ENCODE measurements at regions not wholly inside any gene's neighbourhood (a gene's known extent, or its start where the extent isn't known, plus 50 kb on each side); places are given as distances from the start of the nearest gene placed in this dataset.

DNA sequence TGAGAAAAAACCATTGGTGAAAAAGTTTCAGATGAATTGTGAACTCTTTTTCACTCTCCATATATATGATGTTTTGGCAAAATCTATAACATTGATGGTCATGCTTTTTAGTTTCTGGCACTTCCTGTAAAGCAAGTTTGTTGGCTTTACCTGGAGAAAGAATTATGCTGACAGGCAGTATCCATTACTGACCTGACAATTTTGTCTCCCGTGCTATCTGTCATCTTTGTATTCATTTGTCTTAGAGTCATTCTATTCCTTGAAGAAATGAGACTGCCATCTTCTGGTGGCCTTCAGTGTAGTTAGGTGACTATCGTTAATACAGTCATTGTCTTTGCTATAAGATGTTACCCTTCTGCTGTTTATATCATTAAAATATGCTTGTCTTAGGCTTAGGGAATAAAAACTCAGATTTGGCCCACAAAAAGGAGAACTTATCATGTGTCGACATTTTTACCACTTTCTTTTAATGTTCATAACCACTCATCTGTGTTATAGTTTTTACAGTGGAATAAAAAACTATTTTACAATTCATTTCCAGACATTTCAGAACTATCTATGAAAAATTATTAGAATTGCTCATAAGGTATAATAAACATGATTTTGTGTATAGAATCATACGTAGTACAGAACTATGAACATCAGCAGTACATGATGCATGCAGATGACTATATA, 707.0 kb downstream of the EPM2A start:
- TF ChIP-seq CTCF (IDR thresholded peaks at IDR 0.05; ENCODE audit: unreplicated experiment) = no peak
- H3K27me3 Mint-ChIP-seq (ENCODE audit: low read depth) = no peaks in the 10 kb centered on the region
- no peak overlapping the region for H3K4me3 Mint-ChIP-seq
- DNase-seq (ENCODE audit: low spot score in 2 of 2, unreplicated experiment in 2 of 2) = no peak
- no peaks in the 10 kb centered on the region for H3K36me3 Mint-ChIP-seq
- H3K9me3 Mint-ChIP-seq = no peaks in the 10 kb centered on the region
- H3K27ac Mint-ChIP-seq = no peak overlapping the region
- H3K4me1 Mint-ChIP-seq = peaks cover 16% of the 10 kb centered on the region

- TF ChIP-seq CTCF (IDR thresholded peaks at IDR 0.05; ENCODE audit: unreplicated experiment) = no peak
- Mint-ChIP-seq H3K27ac (no peak overlapping the region), H3K9me3 (peaks cover 8% of the 10 kb centered on the region), H3K4me3 (no peak overlapping the region), H3K36me3 (no peaks in the 10 kb centered on the region), H3K4me1 (peaks cover 12% of the 10 kb centered on the region), H3K27me3 (ENCODE audit: low read depth) (no peaks in the 10 kb centered on the region)
- no peak for DNase-seq (ENCODE audit: low spot score in 2 of 2, unreplicated experiment in 2 of 2)
Observed at GRCh38 chr6:145031001-145031400, 704.3 kb downstream of the EPM2A start.

DNA sequence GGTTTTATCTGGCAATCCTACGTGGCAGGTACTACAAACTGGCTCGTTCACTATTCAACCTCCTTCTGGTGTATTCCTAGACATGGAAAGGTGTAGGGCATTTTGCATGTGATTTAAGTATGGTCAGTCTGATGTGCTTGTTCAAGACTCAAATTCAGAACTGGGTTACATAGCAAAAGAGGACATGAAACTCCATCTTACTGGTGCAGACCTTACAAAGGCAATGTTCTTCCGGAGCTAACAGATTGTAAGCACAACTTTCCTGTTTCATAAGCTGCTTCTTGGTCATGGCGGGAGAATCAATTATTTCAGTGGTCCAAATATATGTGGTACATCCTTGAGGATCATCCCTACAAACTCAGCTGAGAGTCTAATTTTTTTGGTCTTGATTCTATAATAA, 703.4 kb downstream of the EPM2A start:
- H3K4me1 Mint-ChIP-seq = peaks cover 12% of the 10 kb centered on the region
- no peak for TF ChIP-seq CTCF (IDR thresholded peaks at IDR 0.05; ENCODE audit: unreplicated experiment)
- DNase-seq (ENCODE audit: low spot score in 2 of 2, unreplicated experiment in 2 of 2) = no peak
- no peaks in the 10 kb centered on the region for H3K27me3 Mint-ChIP-seq (ENCODE audit: low read depth)
- H3K9me3 Mint-ChIP-seq = peaks cover 8% of the 10 kb centered on the region
- no peak overlapping the region for H3K4me3 Mint-ChIP-seq
- H3K27ac Mint-ChIP-seq = no peak overlapping the region
- no peaks in the 10 kb centered on the region for H3K36me3 Mint-ChIP-seq

- H3K27me3 Mint-ChIP-seq (ENCODE audit: low read depth) = no peaks in the 10 kb centered on the region
- peaks cover 10% of the 10 kb centered on the region for H3K4me1 Mint-ChIP-seq
- no peak overlapping the region for H3K4me3 Mint-ChIP-seq
- TF ChIP-seq CTCF (IDR thresholded peaks at IDR 0.05; ENCODE audit: unreplicated experiment) = no peak
- no peak for DNase-seq (ENCODE audit: low spot score in 2 of 2, unreplicated experiment in 2 of 2)
- peak overlapping the region; percentile 63 for H3K27ac Mint-ChIP-seq
- H3K9me3 Mint-ChIP-seq = peaks cover 8% of the 10 kb centered on the region
- H3K36me3 Mint-ChIP-seq = no peaks in the 10 kb centered on the region
Observed at GRCh38 chr6:145032562-145033145, 702.7 kb downstream of the EPM2A start.

DNA sequence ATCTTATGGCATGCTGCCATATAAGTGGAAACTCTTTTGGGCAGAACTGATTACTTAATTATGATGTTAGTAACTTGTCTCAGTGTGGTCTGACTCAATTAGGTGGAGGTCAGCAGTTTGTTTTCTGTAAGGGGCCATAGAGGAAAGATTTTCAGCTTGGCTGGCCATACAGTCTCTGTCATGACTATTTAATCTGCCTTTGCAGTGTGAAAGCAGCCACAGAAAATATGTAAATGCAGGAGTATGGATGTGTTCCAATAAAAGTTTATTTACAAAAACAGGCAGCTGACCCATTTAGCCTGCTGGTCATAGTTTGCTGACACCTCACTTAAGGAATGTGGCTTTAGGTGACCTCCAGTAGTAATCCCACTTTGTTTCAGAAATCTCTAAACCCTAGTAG, 700.7 kb downstream of the EPM2A start:
- Mint-ChIP-seq H3K9me3 (peaks cover 8% of the 10 kb centered on the region), H3K4me3 (no peak overlapping the region), H3K27ac (no peak overlapping the region), H3K27me3 (ENCODE audit: low read depth) (no peaks in the 10 kb centered on the region), H3K4me1 (peaks cover 3% of the 10 kb centered on the region), H3K36me3 (no peaks in the 10 kb centered on the region)
- no peak for TF ChIP-seq CTCF (IDR thresholded peaks at IDR 0.05; ENCODE audit: unreplicated experiment)
- no peak for DNase-seq (ENCODE audit: low spot score in 2 of 2, unreplicated experiment in 2 of 2)
